K562 (cell line): ENCODE measurements at regions not wholly inside any gene's neighbourhood (a gene's known extent, or its start where the extent isn't known, plus 50 kb on each side); places are given as distances from the start of the nearest gene placed in this dataset.

Experiments used
- ATAC-seq: fragments of 200-7000 bp; cut with Tn5 transposase; 3 replicates; pipeline ENCODE4 v1.9.1; 2020; ENCODE audit warnings: moderate library complexity
- BruUV-seq: library from RNA; stranded (reverse); fragments of 400-500 nt; replicated peaks from 2 replicates; lab custom pipeline; 2021; lab: Mats Ljungman, UMichigan
- CTCF ChIA-PET: fragments of 300-600 bp; formaldehyde crosslinking; extraction: SDS; loops from one replicate; lab custom pipeline; 2021; ENCODE audit warnings: low intra/inter-chr PET ratio; lab: Yijun Ruan, JAX
- POLR2A ChIA-PET: fragments of 300-600, 350-650 bp; sonication (Branson Sonifier 250); formaldehyde crosslinking; extraction: SDS; loops from one replicate; lab custom pipeline; 2021; ENCODE audit warnings: antibody characterized with exemption, inconsistent platforms; lab: Yijun Ruan, JAX
- DNase-seq, 4 experiments: peaks; one replicate each; pipeline versions ENCODE4 v3.0.0 to v3.0.0-alpha.2; 2011 to 2018; ENCODE audit warnings: low spot score in 3 of 4, mixed read lengths in 3 of 4; ENCODE audit errors: extremely low read depth in 1 of 4
- FAIRE-seq: peaks from 2 replicates; lab custom pipeline; 2011; peaks lifted over from hg19 to GRCh38; lab: Jason Lieb, UNC
- H2AFZ ChIP-seq: 2 replicates; pipeline ENCODE4 v1.6.0; 2011; ENCODE audit warnings: low read depth, low read length, control low read depth, inconsistent platforms
- H3K27ac ChIP-seq: fragments of 200-600 bp; 3 replicates; pipeline ENCODE4 v1.8.0; 2011; ENCODE audit warnings: low read depth, mild to moderate bottlenecking, control low read depth, inconsistent platforms, low read length, moderate library complexity, mixed read lengths; ENCODE audit errors: extremely low read depth
- H3K27me3 ChIP-seq, 2 experiments: fragments of 300-600 bp in 1 of 2; 2 replicates in 1 of 2; 3 replicates in 1 of 2; pipeline versions ENCODE4 v1.6.0 to v1.8.0; 2011; ENCODE audit warnings: inconsistent platforms in 2 of 2, low read length in 2 of 2, mild to moderate bottlenecking in 1 of 2, mixed read lengths in 1 of 2, moderate library complexity in 1 of 2; ENCODE audit not compliant: control insufficient read depth in 2 of 2, insufficient read depth in 2 of 2
- H3K36me3 ChIP-seq: fragments of 300-600 bp; 3 replicates; pipeline ENCODE4 v1.8.0; 2011; ENCODE audit warnings: mild to moderate bottlenecking, low read length, inconsistent platforms; ENCODE audit not compliant: control insufficient read depth, insufficient read depth
- H3K4me1 ChIP-seq, 2 experiments: fragments of 200-600 bp in 1 of 2; replicated peaks in 1 of 2; 2 replicates in 1 of 2; 3 replicates in 1 of 2; pipeline versions ENCODE4 v1.5.1 to v1.8.0; 2011; ENCODE audit warnings: inconsistent platforms in 2 of 2, low read length in 2 of 2, mild to moderate bottlenecking in 1 of 2, mixed read lengths in 1 of 2, moderate library complexity in 1 of 2; ENCODE audit not compliant: control insufficient read depth in 2 of 2, insufficient read depth in 2 of 2
- H3K4me2 ChIP-seq: 2 replicates; pipeline ENCODE4 v1.6.1; 2011; ENCODE audit warnings: low read length, control low read depth, inconsistent platforms, mixed read lengths; ENCODE audit not compliant: insufficient read depth
- H3K4me3 ChIP-seq: fragments of 200-600 bp; sonication (generic), shearing (Covaris generic); 2 replicates; pipeline ENCODE4 v1.5.1; 2016; ENCODE audit warnings: control low read depth, inconsistent platforms
- H3K79me2 ChIP-seq: fragments of 200-600 bp; 3 replicates; pipeline ENCODE4 v1.8.0; 2011; ENCODE audit warnings: low read length, inconsistent platforms; ENCODE audit not compliant: control insufficient read depth, insufficient read depth
- H3K9ac ChIP-seq, 2 experiments: 2 replicates each; pipeline versions ENCODE4 v1.6.0 to v1.6.1; 2011; ENCODE audit warnings: low read depth in 2 of 2, low read length in 2 of 2, control low read depth in 1 of 2, inconsistent platforms in 1 of 2, mild to moderate bottlenecking in 1 of 2, mixed read lengths in 1 of 2; ENCODE audit not compliant: insufficient read depth in 1 of 2
- H3K9me1 ChIP-seq: one replicate; pipeline ENCODE4 v1.6.0; 2011; ENCODE audit warnings: inconsistent platforms, mild to moderate bottlenecking, low read length, moderate library complexity; ENCODE audit not compliant: control insufficient read depth, insufficient read depth
- H3K9me3 ChIP-seq: replicated peaks from 2 replicates; pipeline ENCODE4 v1.5.1; 2011; ENCODE audit warnings: low read depth, low read length, inconsistent platforms; ENCODE audit not compliant: control insufficient read depth, insufficient read depth
- H4K20me1 ChIP-seq: replicated peaks from 2 replicates; pipeline ENCODE4 v1.6.1; 2011; ENCODE audit warnings: low read length, inconsistent platforms, mixed read lengths; ENCODE audit not compliant: control insufficient read depth, insufficient read depth
- CBX1 ChIP-seq: sonication (generic); IDR thresholded peaks from 2 replicates; pipeline ENCODE4 v1.6.1; 2016; ENCODE audit warnings: antibody characterized with exemption, low read depth, mild to moderate bottlenecking
- HNRNPL ChIP-seq: fragments of 200-400 bp; formaldehyde crosslinking; IDR thresholded peaks from 2 replicates; pipeline ENCODE4 v1.6.1; 2017; ENCODE audit warnings: low read depth, mild to moderate bottlenecking, low read length
- PHF8 ChIP-seq: fragments of 200-600 bp; sonication (generic); IDR thresholded peaks from 2 replicates; pipeline ENCODE4 v1.6.1; 2012; ENCODE audit warnings: mixed run types, mild to moderate bottlenecking, inconsistent platforms, low read length, moderate library complexity, borderline replicate concordance
- PPARD ChIP-seq: fragments of 250-450 bp; sonication (Bioruptor Pico); IDR thresholded peaks from 2 replicates; pipeline ENCODE4 v1.8.0; 2022; ENCODE audit warnings: inconsistent platforms, mild to moderate bottlenecking, moderate library complexity
- SOX6 ChIP-seq: fragments of 450-650 bp; IDR thresholded peaks from 2 replicates; pipeline ENCODE4 v1.6.1; 2014; ENCODE audit warnings: mild to moderate bottlenecking
- TCF3 ChIP-seq: sonication (generic); formaldehyde crosslinking; IDR thresholded peaks from 2 replicates; pipeline ENCODE4 v1.4.0; 2020; ENCODE audit warnings: mild to moderate bottlenecking, missing genetic modification reagents
- ZNF445 ChIP-seq: fragments of 250-450 bp; sonication (Bioruptor Pico); IDR thresholded peaks from 2 replicates; pipeline ENCODE4 v1.4.0; 2020; ENCODE audit warnings: low read depth, mild to moderate bottlenecking, moderate library complexity
- WGBS: fragments of 100-300 bp; shearing (Covaris generic); methylation state at CpG from one replicate; pipeline ENCODE4 v1.1.6; 2016; ENCODE audit warnings: low coverage, mixed read lengths; ENCODE audit not compliant: insufficient coverage; ENCODE audit errors: missing lambda C conversion rate; 5-methylcytosine and 5-hydroxymethylcytosine counted together
- in situ Hi-C: fragments of 300-500 bp; cut with MboI; formaldehyde crosslinking; loops from 4 replicates; pipeline ENCODE4 v1.15.0; 2018; ENCODE audit warnings: inconsistent platforms, mixed read lengths
- intact Hi-C: fragments of 100-400 bp; cut with micrococcal nuclease; formaldehyde crosslinking; loops from 2 replicates; pipeline ENCODE4 v1.14.2; 2022
- TF ChIP-seq, protein P1 (sequence below): sonication (generic); formaldehyde crosslinking; IDR thresholded peaks from 2 replicates; pipeline ENCODE4 v1.8.0; 2022; ENCODE audit warnings: missing genetic modification reagents, mild to moderate bottlenecking, borderline replicate concordance
- TF ChIP-seq, protein P2 (sequence below), 2 experiments: fragments of 450-650 bp in 1 of 2; sonication (generic) in 1 of 2; formaldehyde crosslinking in 1 of 2; IDR thresholded peaks in 1 of 2; conservative IDR thresholded peaks in 1 of 2; 2 replicates each; pipeline versions ENCODE4 v1.6.1 to v1.8.1; 2016 to 2023; ENCODE audit warnings: mild to moderate bottlenecking in 2 of 2, moderate library complexity in 2 of 2, inconsistent platforms in 1 of 2, missing genetic modification reagents in 1 of 2
- TF ChIP-seq, protein P3 (sequence below): fragments of 250-450 bp; sonication (Bioruptor Pico); IDR thresholded peaks from 2 replicates; pipeline ENCODE4 v1.9.0; 2021; ENCODE audit warnings: mild to moderate bottlenecking, inconsistent platforms
- TF ChIP-seq, protein P4 (sequence below): fragments of 450-650 bp; IDR thresholded peaks from 2 replicates; pipeline ENCODE4 v1.6.1; 2014; ENCODE audit warnings: low read depth, mild to moderate bottlenecking, moderate library complexity, borderline replicate concordance

DNA sequence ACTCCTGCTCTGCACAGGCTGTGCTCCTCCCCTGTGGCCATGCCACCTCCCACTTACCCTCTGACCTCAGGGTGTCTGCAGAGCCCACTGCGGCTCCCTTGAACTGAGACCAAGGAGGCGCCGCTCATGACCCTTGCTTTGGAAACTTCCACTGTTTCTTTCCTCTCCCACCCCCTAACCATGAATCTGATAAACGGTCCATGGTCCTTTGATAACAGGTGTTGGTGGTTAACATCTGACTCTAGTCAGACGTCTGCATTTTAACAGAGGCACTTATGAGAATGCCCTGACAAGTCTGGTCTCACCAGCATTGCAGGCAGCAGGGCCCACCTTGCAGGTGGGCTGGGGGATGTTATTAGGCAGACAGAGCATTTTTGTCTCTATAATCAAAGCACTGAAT, 113.6 kb upstream of the APCDD1 start:
- H3K27me3 ChIP-seq = peaks cover 29 to 59% of the 10 kb centered on the region in 2 experiments
- H3K4me2 ChIP-seq = no peak overlapping the region
- no peaks in the 10 kb centered on the region for H3K36me3 ChIP-seq
- H3K27ac ChIP-seq = no peak overlapping the region
- DNase-seq (no peak), ATAC-seq (no peak), FAIRE-seq (no peak)
- intact Hi-C loops = no loop called here
- H3K4me3 ChIP-seq = no peak overlapping the region
- no peaks in the 10 kb centered on the region for H3K9me1 ChIP-seq
- ChIA-PET CTCF (no interaction called here), POLR2A (no interaction called here)
- H3K9ac ChIP-seq = no peak overlapping the region
- H3K9me3 ChIP-seq = no peaks in the 10 kb centered on the region
- in situ Hi-C loops = no loop called here
- H3K79me2 ChIP-seq = no peaks in the 10 kb centered on the region
- WGBS = 2% methylated on average over 5 of the region's 5 CpGs
- no TSS peak for BruUV-seq
- H2AFZ ChIP-seq = no peak overlapping the region
- H4K20me1 ChIP-seq = no peaks in the 10 kb centered on the region
- H3K4me1 ChIP-seq = no peaks in the 10 kb centered on the region
- TF ChIP-seq, protein P1, sequence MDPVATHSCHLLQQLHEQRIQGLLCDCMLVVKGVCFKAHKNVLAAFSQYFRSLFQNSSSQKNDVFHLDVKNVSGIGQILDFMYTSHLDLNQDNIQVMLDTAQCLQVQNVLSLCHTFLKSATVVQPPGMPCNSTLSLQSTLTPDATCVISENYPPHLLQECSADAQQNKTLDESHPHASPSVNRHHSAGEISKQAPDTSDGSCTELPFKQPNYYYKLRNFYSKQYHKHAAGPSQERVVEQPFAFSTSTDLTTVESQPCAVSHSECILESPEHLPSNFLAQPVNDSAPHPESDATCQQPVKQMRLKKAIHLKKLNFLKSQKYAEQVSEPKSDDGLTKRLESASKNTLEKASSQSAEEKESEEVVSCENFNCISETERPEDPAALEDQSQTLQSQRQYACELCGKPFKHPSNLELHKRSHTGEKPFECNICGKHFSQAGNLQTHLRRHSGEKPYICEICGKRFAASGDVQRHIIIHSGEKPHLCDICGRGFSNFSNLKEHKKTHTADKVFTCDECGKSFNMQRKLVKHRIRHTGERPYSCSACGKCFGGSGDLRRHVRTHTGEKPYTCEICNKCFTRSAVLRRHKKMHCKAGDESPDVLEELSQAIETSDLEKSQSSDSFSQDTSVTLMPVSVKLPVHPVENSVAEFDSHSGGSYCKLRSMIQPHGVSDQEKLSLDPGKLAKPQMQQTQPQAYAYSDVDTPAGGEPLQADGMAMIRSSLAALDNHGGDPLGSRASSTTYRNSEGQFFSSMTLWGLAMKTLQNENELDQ (CRISPR knock-in tag) = no peak
- no peak for TF ChIP-seq HNRNPL
- no peak for TF ChIP-seq CBX1
- no peak for TF ChIP-seq PHF8
- TF ChIP-seq, protein P2, sequence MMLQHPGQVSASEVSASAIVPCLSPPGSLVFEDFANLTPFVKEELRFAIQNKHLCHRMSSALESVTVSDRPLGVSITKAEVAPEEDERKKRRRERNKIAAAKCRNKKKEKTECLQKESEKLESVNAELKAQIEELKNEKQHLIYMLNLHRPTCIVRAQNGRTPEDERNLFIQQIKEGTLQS (IDR thresholded peaks at IDR 0.05) = no peak
- TF ChIP-seq, protein P2 (CRISPR knock-in tag; conservative IDR thresholded peaks at IDR 0.05) = no peak
- no peak for TF ChIP-seq ZNF445 (CRISPR knock-in tag)
- TF ChIP-seq, protein P3, sequence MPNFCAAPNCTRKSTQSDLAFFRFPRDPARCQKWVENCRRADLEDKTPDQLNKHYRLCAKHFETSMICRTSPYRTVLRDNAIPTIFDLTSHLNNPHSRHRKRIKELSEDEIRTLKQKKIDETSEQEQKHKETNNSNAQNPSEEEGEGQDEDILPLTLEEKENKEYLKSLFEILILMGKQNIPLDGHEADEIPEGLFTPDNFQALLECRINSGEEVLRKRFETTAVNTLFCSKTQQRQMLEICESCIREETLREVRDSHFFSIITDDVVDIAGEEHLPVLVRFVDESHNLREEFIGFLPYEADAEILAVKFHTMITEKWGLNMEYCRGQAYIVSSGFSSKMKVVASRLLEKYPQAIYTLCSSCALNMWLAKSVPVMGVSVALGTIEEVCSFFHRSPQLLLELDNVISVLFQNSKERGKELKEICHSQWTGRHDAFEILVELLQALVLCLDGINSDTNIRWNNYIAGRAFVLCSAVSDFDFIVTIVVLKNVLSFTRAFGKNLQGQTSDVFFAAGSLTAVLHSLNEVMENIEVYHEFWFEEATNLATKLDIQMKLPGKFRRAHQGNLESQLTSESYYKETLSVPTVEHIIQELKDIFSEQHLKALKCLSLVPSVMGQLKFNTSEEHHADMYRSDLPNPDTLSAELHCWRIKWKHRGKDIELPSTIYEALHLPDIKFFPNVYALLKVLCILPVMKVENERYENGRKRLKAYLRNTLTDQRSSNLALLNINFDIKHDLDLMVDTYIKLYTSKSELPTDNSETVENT (CRISPR knock-in tag) = no peak
- TF ChIP-seq, protein P4, sequence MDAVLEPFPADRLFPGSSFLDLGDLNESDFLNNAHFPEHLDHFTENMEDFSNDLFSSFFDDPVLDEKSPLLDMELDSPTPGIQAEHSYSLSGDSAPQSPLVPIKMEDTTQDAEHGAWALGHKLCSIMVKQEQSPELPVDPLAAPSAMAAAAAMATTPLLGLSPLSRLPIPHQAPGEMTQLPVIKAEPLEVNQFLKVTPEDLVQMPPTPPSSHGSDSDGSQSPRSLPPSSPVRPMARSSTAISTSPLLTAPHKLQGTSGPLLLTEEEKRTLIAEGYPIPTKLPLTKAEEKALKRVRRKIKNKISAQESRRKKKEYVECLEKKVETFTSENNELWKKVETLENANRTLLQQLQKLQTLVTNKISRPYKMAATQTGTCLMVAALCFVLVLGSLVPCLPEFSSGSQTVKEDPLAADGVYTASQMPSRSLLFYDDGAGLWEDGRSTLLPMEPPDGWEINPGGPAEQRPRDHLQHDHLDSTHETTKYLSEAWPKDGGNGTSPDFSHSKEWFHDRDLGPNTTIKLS = no peak
- TF ChIP-seq TCF3 (CRISPR knock-in tag) = no peak
- no peak for TF ChIP-seq SOX6
- TF ChIP-seq PPARD (CRISPR knock-in tag) = no peak
